ENCODE measurements at regions not wholly inside any gene's neighbourhood (a gene's known extent, or its start where the extent isn't known, plus 50 kb on each side); places are given as distances from the start of the nearest gene placed in this dataset.

GRCh38 chr1:218813237-218813636 is 360.4 kb upstream of the LYPLAL1 start:
- DNase-seq, result no peak
- ChIA-PET POLR2A (no interaction called here), CTCF (no interaction called here)
- no peak overlapping the region for H3K27ac Mint-ChIP-seq
- no peaks in the 10 kb centered on the region for H3K9me3 Mint-ChIP-seq
- H3K27me3 Mint-ChIP-seq, result no peaks in the 10 kb centered on the region
- no peaks in the 10 kb centered on the region for H3K36me3 Mint-ChIP-seq (ENCODE audit: low read depth)
- H3K4me3 Mint-ChIP-seq, result no peak overlapping the region
- no peaks in the 10 kb centered on the region for H3K4me1 Mint-ChIP-seq

- Mint-ChIP-seq H3K4me3 (no peak overlapping the region), H3K4me1 (no peaks in the 10 kb centered on the region), H3K36me3 (ENCODE audit: low read depth) (no peaks in the 10 kb centered on the region), H3K9me3 (no peaks in the 10 kb centered on the region), H3K27me3 (no peaks in the 10 kb centered on the region), H3K27ac (no peak overlapping the region)
- POLR2A ChIA-PET, result no interaction called here
- DNase-seq, result no peak
- CTCF ChIA-PET, result no interaction called here
Observed at GRCh38 chr1:218815076-218815475, 358.6 kb upstream of the LYPLAL1 start.

DNA sequence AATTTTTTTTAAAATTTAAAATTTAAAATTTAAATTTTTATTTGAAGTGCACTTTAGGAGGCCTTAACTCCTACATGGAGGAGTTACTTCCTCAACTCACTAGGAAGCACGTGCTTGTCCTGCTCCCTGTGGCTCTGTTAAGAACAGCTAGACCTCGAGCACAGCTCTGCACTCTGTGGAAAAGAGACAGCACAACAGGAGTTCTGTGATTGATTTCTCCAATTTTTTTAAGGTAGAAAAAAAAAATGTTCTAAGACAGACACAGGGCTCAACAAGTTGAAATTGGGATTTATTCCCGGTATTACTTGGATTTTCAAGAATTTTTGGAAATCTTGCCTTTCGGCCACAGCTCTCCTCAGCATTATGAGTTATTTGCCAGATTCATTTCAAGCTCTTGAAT is 356.6 kb upstream of the LYPLAL1 start:
- no peak overlapping the region for H3K27ac Mint-ChIP-seq
- H3K27me3 Mint-ChIP-seq, result no peaks in the 10 kb centered on the region
- no peaks in the 10 kb centered on the region for H3K9me3 Mint-ChIP-seq
- CTCF ChIA-PET, result no interaction called here
- no peaks in the 10 kb centered on the region for H3K36me3 Mint-ChIP-seq (ENCODE audit: low read depth)
- POLR2A ChIA-PET, result no interaction called here
- H3K4me1 Mint-ChIP-seq, result no peaks in the 10 kb centered on the region
- H3K4me3 Mint-ChIP-seq, result no peak overlapping the region
- DNase-seq, result no peak

DNA sequence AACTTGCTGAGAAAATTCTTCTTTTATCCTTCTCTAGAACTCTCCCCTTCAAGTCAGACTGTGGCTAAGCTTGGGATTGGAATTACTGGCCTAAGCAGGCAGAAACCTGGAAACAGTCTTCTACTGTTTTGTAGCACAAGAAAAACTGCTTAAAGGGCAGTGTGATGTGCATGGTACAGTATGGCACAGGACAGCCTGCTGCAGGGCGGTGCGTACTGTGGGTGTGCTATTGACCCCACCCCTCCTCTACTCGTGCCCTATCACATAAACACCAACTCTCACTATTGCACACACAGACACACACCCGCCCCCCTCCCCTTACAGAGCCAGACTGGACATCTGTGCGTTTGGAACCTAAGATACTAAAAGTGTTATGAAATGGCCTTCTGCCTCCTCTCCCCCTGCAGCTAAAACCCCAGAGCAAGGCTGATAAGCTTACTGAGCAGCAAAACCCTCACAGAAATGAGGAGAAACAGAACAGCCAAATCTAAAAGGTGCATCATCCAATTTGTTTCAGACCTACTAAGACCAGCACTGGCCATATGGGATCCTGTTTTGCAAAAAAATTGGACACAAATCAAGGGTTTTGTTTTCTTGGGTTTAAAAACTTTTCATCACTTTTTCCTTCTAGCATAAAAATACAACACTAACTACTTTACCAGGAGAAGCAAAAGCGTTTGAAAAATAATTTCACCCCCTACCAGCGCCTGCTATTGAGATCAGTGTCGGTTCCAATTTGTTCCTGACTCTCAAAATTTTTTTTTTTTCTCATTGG is 355.8 kb upstream of the LYPLAL1 start:
- no peaks in the 10 kb centered on the region for H3K4me1 Mint-ChIP-seq
- no peaks in the 10 kb centered on the region for H3K27me3 Mint-ChIP-seq
- CTCF ChIA-PET, result no interaction called here
- H3K36me3 Mint-ChIP-seq (ENCODE audit: low read depth), result no peaks in the 10 kb centered on the region
- no peak overlapping the region for H3K4me3 Mint-ChIP-seq
- POLR2A ChIA-PET, result no interaction called here
- H3K27ac Mint-ChIP-seq, result no peak overlapping the region
- no peaks in the 10 kb centered on the region for H3K9me3 Mint-ChIP-seq
- no peak for DNase-seq

DNA sequence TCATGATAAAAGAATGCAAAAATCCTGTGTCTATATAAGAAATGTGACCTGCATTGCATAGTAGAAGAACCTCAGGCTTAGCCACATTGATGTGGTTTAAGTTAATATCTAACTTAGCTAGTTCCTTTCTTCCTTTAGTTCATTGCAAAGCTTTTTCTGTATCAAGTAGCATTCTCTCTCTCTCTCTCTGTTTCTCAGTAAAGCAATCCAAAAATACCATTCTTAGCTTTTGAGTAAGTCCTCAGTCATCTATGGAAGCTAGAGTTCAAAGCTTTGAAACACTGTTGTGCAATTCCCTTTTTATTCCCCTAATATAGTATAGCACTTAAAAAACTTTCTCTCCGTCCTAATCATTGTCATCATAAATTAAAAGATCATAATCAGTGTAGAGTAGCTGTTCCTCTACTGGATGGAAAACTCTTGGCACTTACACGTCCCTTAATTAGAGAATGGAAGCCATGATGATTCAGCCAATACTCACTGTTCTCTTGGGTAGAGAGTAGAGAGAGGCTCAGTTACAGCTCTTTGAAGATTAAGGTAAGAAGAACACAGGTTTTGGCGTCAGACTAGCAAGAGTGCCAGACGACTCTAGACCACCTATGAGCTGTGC is 350.3 kb upstream of the LYPLAL1 start:
- DNase-seq, result no peak
- ChIA-PET CTCF (no interaction called here), POLR2A (no interaction called here)
- Mint-ChIP-seq H3K27me3 (no peaks in the 10 kb centered on the region), H3K27ac (no peak overlapping the region), H3K36me3 (ENCODE audit: low read depth) (no peaks in the 10 kb centered on the region), H3K4me1 (no peaks in the 10 kb centered on the region), H3K4me3 (no peak overlapping the region), H3K9me3 (no peaks in the 10 kb centered on the region)

- DNase-seq, result no peak
- CTCF ChIA-PET, result no interaction called here
- POLR2A ChIA-PET, result no interaction called here
- H3K4me1 Mint-ChIP-seq, result no peaks in the 10 kb centered on the region
- H3K27ac Mint-ChIP-seq, result no peak overlapping the region
- H3K9me3 Mint-ChIP-seq, result no peaks in the 10 kb centered on the region
- no peaks in the 10 kb centered on the region for H3K36me3 Mint-ChIP-seq (ENCODE audit: low read depth)
- no peak overlapping the region for H3K4me3 Mint-ChIP-seq
- no peaks in the 10 kb centered on the region for H3K27me3 Mint-ChIP-seq
Observed at GRCh38 chr1:218827486-218827885, 346.2 kb upstream of the LYPLAL1 start.

DNA sequence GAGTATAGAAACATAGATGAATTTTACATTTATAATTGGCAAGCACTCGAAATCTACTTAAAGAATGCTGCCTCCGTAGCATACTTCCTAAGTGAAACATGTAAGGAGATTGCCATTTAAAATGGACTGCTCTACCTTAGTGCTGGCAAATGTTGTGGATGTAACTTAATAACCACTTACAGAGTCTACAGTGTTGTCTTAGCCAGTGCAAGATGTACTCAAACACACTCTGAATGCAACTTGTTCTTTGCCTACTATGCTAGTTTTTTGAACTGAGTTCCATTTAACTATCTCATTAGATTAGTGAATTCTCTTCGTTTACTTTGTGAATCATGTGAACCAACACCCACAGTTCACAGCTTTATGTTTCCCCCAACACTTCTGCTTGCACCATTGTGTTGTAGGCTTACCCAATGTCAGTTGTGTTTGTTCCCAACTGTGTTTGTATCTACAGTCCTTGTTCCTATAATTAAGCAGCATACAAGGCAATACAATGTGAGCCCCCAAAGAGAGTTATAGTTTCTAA is 345.5 kb upstream of the LYPLAL1 start:
- ChIA-PET POLR2A (no interaction called here), CTCF (no interaction called here)
- no peak overlapping the region for H3K27ac Mint-ChIP-seq
- no peak for DNase-seq
- no peaks in the 10 kb centered on the region for H3K36me3 Mint-ChIP-seq (ENCODE audit: low read depth)
- no peaks in the 10 kb centered on the region for H3K4me1 Mint-ChIP-seq
- no peak overlapping the region for H3K4me3 Mint-ChIP-seq
- H3K27me3 Mint-ChIP-seq, result no peaks in the 10 kb centered on the region
- no peaks in the 10 kb centered on the region for H3K9me3 Mint-ChIP-seq

DNA sequence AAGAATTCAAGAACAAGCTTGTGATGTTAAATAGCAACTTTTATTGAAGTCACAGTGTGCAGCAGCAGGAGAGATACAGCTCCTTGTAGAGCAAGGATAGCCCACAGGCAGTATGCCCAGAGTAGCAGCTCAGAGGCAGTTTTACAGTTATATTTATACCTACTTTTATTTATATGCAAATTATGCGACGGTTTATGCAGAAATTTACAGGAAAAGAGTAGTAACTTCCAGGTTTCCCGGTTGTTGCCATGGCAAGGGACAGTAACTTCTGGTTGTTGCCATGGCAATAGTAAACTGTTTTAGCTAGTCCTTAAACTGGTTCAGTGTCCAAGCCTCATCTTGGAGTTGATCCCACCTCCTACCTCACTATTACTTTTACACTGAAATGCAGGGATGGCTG is 344.6 kb upstream of the LYPLAL1 start:
- Mint-ChIP-seq H3K4me3 (no peak overlapping the region), H3K27ac (no peak overlapping the region), H3K9me3 (no peaks in the 10 kb centered on the region), H3K4me1 (no peaks in the 10 kb centered on the region), H3K36me3 (ENCODE audit: low read depth) (no peaks in the 10 kb centered on the region), H3K27me3 (no peaks in the 10 kb centered on the region)
- ChIA-PET POLR2A (no interaction called here), CTCF (no interaction called here)
- no peak for DNase-seq

DNA sequence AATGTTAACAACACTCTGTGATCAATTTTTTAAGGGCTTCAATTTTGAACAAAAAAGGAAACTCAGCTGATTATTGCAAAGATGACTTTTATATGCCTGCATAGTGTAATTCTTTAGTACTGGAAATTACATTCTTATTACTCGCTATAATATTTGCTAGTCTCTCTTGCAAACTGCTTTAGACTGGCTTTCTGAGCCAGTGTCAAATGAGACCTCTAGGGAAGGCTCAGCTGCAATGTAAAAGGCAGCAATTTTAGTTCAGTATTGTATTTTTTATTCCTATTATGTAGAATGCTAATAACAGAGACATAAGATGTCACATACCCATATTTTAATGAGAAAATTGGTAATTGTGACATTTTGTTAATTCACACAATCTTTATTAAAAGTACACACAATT is 338.1 kb upstream of the LYPLAL1 start:
- ChIA-PET CTCF (no interaction called here), POLR2A (no interaction called here)
- Mint-ChIP-seq H3K27me3 (no peaks in the 10 kb centered on the region), H3K4me3 (no peak overlapping the region), H3K9me3 (peaks cover 5% of the 10 kb centered on the region), H3K4me1 (no peaks in the 10 kb centered on the region), H3K27ac (no peak overlapping the region), H3K36me3 (ENCODE audit: low read depth) (no peaks in the 10 kb centered on the region)
- DNase-seq, result no peak

DNA sequence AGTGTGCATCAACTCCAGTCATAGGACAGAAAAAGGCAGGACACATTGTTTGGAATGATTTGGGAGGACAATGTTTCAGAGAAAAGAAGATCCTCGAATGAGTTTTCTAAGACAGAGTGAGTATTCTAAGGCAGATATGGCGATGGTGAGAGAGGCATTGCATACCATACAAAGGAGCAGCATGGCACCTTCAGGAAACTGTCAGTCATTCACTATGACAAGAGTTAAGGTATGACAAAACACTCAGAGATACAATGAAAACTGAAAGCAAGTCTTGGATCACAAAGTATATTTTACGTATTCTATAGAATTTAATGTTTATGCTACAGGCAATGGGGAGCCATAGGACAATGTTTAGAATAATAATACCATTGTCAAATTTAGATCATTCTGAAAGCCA is 337.4 kb upstream of the LYPLAL1 start:
- no peak overlapping the region for H3K4me3 Mint-ChIP-seq
- no peaks in the 10 kb centered on the region for H3K27me3 Mint-ChIP-seq
- no peak for DNase-seq
- CTCF ChIA-PET, result no interaction called here
- peaks cover 5% of the 10 kb centered on the region for H3K9me3 Mint-ChIP-seq
- no peaks in the 10 kb centered on the region for H3K36me3 Mint-ChIP-seq (ENCODE audit: low read depth)
- H3K27ac Mint-ChIP-seq, result no peak overlapping the region
- no peaks in the 10 kb centered on the region for H3K4me1 Mint-ChIP-seq
- POLR2A ChIA-PET, result no interaction called here

DNA sequence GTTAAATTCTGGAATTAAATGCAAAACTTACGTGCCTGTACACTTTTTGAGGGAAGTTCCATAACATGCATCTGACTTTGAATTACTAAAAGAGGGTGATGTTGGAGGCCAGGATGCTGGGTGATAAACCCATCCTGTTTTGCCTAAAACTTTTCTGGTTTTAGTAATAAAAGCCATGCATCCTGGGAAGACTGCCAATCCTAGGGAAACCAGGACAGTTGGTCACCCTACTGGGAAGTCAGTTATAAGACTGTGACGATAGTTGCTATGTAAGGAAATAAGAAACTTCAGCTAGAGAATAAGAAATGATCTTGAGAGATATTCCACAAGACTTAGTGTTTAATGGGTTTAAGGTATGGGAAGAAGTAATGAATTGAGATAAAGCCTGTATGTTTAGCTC is 336.6 kb upstream of the LYPLAL1 start:
- CTCF ChIA-PET, result no interaction called here
- no peak for DNase-seq
- H3K4me3 Mint-ChIP-seq, result no peak overlapping the region
- H3K27ac Mint-ChIP-seq, result no peak overlapping the region
- H3K36me3 Mint-ChIP-seq (ENCODE audit: low read depth), result no peaks in the 10 kb centered on the region
- POLR2A ChIA-PET, result no interaction called here
- no peaks in the 10 kb centered on the region for H3K27me3 Mint-ChIP-seq
- H3K4me1 Mint-ChIP-seq, result no peaks in the 10 kb centered on the region
- H3K9me3 Mint-ChIP-seq, result peaks cover 5% of the 10 kb centered on the region

- no peak overlapping the region for H3K4me3 Mint-ChIP-seq
- no peak for DNase-seq
- peaks cover 5% of the 10 kb centered on the region for H3K9me3 Mint-ChIP-seq
- ChIA-PET POLR2A (no interaction called here), CTCF (no interaction called here)
- H3K36me3 Mint-ChIP-seq (ENCODE audit: low read depth), result no peaks in the 10 kb centered on the region
- no peak overlapping the region for H3K27ac Mint-ChIP-seq
- H3K27me3 Mint-ChIP-seq, result no peaks in the 10 kb centered on the region
- H3K4me1 Mint-ChIP-seq, result no peaks in the 10 kb centered on the region
Observed at GRCh38 chr1:218845589-218845988, 328.1 kb upstream of the LYPLAL1 start.

DNA sequence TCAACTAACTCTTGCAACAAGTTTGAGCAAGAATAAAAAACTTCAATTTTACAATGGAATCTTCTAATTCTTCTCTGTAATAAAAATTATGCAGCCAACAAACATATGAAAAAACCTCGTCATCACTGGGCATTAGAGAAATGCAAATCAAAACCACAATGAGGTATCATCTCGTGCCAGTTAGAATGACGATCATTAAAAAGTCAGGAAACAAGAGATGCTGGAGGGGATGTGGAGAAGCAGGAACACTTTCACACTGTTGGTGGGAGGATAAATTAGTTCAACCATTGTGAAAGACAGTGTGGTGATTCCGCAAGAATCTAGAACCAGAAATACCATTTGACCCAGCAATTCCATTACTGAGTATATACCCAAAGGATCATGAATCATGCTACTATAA is 327.5 kb upstream of the LYPLAL1 start:
- Mint-ChIP-seq H3K36me3 (ENCODE audit: low read depth) (no peaks in the 10 kb centered on the region), H3K27me3 (no peaks in the 10 kb centered on the region), H3K27ac (no peak overlapping the region), H3K4me3 (no peak overlapping the region), H3K4me1 (no peaks in the 10 kb centered on the region), H3K9me3 (peaks cover 5% of the 10 kb centered on the region)
- ChIA-PET CTCF (no interaction called here), POLR2A (no interaction called here)
- no peak for DNase-seq

GRCh38 chr1:218847089-218847768 is 326.4 kb upstream of the LYPLAL1 start:
- no peaks in the 10 kb centered on the region for H3K36me3 Mint-ChIP-seq (ENCODE audit: low read depth)
- no peak for DNase-seq
- peaks cover 5% of the 10 kb centered on the region for H3K9me3 Mint-ChIP-seq
- ChIA-PET CTCF (no interaction called here), POLR2A (no interaction called here)
- H3K27me3 Mint-ChIP-seq, result no peaks in the 10 kb centered on the region
- no peaks in the 10 kb centered on the region for H3K4me1 Mint-ChIP-seq
- H3K4me3 Mint-ChIP-seq, result no peak overlapping the region
- H3K27ac Mint-ChIP-seq, result no peak overlapping the region

Data from activated CD4-positive, alpha-beta memory T cell treated with anti-CD3 and anti-CD28 coated beads, Interleukin-2, amount 10 ng/mL, durations not matched to agents 7 days and 5 days (primary cell).